SK-N-SH treated with all-trans-retinoic acid at 6 μM for 48 hours (cell line): ENCODE measurements at regions not wholly inside any gene's neighbourhood (a gene's known extent, or its start where the extent isn't known, plus 50 kb on each side); places are given as distances from the start of the nearest gene placed in this dataset.

ENCODE experiments used
- CREB5 ChIP-seq: fragments of 250-450 bp; sonication (Bioruptor Pico); IDR thresholded peaks from 2 replicates; pipeline ENCODE4 v1.5.1; 2020; ENCODE audit warnings: low read depth, mild to moderate bottlenecking, moderate library complexity
- GLIS3 ChIP-seq: fragments of 250-450 bp; sonication (Bioruptor Pico); IDR thresholded peaks from 2 replicates; pipeline ENCODE4 v1.5.0; 2020; ENCODE audit warnings: mild to moderate bottlenecking, moderate library complexity
- ISL1 ChIP-seq: fragments of 250-450 bp; sonication (Bioruptor Pico); IDR thresholded peaks from 2 replicates; pipeline ENCODE4 v2.1.2; 2022; ENCODE audit warnings: mild to moderate bottlenecking, moderate library complexity
- PATZ1 ChIP-seq: fragments of 250-450 bp; sonication (Bioruptor Pico); IDR thresholded peaks from 2 replicates; pipeline ENCODE4 v1.8.0; 2020; ENCODE audit warnings: mild to moderate bottlenecking, moderate library complexity, borderline replicate concordance
- PPARA ChIP-seq: fragments of 250-450 bp; sonication (Bioruptor Pico); IDR thresholded peaks from 2 replicates; pipeline ENCODE4 v1.5.0; 2020; ENCODE audit warnings: mild to moderate bottlenecking, borderline replicate concordance
- RARB ChIP-seq: fragments of 250-450 bp; sonication (Bioruptor Pico); IDR thresholded peaks from 2 replicates; pipeline ENCODE4 v1.8.0; 2021; ENCODE audit warnings: mild to moderate bottlenecking, moderate library complexity
- SNAI2 ChIP-seq: fragments of 250-450 bp; sonication (Bioruptor Pico); IDR thresholded peaks from 2 replicates; pipeline ENCODE4 v1.5.0; 2020; ENCODE audit warnings: mild to moderate bottlenecking, moderate library complexity

GRCh38 chr5:173671121-173671949 lies 54.9 kb upstream of the BOD1 start:
- no peak for TF ChIP-seq GLIS3 (CRISPR knock-in tag)
- no peak for TF ChIP-seq RARB
- TF ChIP-seq CREB5: no peak
- no peak for TF ChIP-seq ISL1
- no peak for TF ChIP-seq PATZ1
- TF ChIP-seq PPARA: no peak
- peak; percentile 51; the same call in 1 of the 2 replicates for TF ChIP-seq SNAI2 (CRISPR knock-in tag)
